ENCODE measurements at regions not wholly inside any gene's neighbourhood (a gene's known extent, or its start where the extent isn't known, plus 50 kb on each side); places are given as distances from the start of the nearest gene placed in this dataset.

DNA sequence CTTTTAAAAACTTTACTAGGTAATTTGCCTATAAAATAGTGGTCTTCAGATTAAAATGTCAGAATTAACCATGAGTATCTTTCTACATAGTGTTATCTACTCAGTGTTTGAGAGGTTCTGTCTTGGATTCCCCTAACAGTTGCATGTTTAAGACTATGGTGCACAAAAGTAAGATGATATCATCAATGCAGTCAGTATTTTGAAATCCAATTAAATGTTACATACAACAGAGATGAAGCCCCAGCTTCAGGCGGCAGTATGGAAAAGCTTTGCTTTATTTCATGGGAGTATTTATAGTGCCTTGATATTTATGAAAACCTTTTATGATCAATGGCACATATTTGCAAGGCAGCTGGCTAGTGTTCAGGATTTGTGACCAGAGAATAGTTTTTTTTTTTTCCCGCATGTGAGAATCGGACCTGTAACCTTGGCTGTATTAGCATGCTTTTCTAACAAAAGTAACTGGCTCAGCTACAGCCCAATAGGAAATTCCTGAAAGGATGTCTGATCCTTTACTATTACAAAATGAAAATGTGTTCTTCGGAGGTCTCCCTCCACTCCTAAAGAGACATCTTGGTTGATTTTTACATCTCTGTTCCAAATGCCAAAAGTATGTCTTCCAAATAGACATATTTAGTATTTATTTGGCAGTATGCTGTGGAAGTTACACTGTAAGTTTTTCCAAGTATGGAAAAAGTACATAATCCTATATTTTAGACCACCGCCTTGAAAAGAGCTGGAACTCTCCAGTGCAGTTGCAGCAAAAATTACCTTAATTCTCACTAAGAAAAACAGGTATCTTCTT, 319.3 kb upstream of the UBE2E3 start:
- no peak for DNase-seq (ENCODE audit: low read depth, low spot score)

DNA sequence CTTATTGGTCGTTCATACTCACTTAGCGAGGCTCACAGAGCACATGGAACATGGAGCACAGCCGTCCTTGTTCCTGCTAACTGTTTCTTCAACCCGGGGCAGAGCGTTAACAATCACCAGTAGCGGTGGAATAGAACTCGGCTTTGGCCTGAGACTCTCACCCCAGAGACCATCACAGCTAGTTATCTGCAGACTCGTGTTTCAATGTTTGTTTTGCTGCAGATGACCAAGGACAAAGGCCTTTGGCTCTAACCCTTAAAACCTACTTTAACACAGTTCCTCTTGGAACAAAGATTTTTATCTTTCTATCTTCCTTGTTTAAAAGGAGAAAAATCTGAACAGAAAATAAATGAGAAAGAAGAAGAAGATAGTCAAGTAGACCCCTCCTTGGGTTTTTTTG, 320.2 kb upstream of the UBE2E3 start:
- no peak for DNase-seq (ENCODE audit: low read depth, low spot score)

- DNase-seq (ENCODE audit: low read depth, low spot score): no peak
Measured at GRCh38 chr2:180657054-180657453, 323.4 kb upstream of the UBE2E3 start.

DNA sequence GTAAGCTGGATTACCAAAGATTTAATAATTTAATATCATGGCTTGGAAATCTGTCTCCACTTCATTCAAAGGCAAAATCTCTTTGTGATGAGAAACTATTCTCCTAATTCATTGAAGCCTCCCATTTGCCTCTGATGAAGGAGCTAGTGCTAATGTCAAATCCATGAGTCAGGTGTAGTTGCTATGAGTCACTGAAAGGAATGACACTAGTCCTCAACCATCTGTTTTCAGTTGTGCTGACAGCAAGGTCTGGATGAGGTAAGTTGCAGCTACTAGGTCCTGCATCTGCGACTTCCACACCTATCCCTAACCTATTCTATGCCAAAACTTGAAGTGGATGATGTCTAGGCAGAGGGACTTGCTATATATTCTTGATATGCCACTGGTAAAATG, 324.0 kb upstream of the UBE2E3 start:
- no peak for DNase-seq (ENCODE audit: low read depth, low spot score)

GRCh38 chr2:180655842-180656454, 324.5 kb upstream of the UBE2E3 start:
- DNase-seq (ENCODE audit: low read depth, low spot score): no peak

DNA sequence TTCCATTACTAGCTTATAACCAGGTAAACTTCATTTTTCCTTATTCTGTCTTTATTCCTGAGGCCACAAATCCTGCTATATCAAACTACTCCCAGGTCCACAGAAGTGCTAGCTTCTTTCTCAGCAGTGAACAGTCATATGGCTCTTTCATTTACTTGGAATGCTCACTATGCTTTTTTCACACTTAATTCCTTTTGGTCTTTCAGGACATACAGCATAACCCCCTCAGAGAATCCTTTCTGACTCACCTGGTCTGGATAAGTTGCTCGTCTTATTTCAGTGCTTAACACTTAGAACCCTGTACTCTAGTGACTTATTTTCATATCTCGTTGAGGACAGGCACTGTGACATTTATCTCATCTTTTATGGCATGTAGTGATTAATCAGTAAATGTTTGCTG, 325.0 kb upstream of the UBE2E3 start:
- DNase-seq (ENCODE audit: low read depth, low spot score): no peak

GRCh38 chr2:180653481-180653880, 326.9 kb upstream of the UBE2E3 start:
- DNase-seq (ENCODE audit: low read depth, low spot score): no peak

- DNase-seq (ENCODE audit: low read depth, low spot score): no peak
Measured at GRCh38 chr2:180652794-180653193, 327.6 kb upstream of the UBE2E3 start.

- no peak for DNase-seq (ENCODE audit: low read depth, low spot score)
Measured at GRCh38 chr2:180651596-180651995, 328.8 kb upstream of the UBE2E3 start.

DNA sequence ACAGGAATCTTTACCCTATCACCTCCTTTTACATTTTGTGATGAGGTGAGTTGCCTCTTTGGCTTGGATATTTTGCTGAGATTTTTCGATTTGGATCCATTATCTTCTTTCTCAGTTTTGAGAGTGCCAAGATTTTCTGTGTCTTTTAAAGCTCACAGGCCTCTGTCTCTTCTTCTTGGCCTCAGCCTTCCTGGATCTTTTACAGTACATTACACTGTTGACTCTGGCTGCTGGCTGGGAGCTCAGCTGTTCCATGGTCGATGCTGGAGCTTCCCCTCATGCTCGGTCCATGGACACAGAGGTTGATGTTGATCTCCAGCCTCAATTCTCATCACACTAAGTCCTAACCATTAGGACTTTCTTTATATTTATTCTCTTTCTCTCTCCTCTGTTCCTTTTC, 332.8 kb upstream of the UBE2E3 start:
- no peak for DNase-seq (ENCODE audit: low read depth, low spot score)

DNA sequence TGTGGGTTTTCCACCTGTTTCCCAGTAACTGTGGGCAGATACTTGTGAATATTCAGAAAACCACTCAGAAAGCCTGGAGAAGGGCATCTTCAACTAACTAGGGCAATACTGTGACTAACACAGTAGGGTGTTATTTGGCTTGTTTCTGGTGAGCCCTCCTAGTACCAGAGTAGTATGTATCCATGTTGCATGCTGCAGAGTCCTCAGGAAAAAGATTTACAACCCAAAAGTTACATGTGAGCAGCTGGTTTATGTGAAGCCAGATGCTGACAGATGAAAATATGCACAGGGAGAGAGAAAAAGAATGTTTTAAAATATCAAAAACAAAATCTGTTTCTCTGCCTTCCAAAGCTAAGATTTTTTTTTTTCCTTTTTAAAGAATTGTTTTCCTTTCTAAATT, 333.2 kb upstream of the UBE2E3 start:
- no peak for DNase-seq (ENCODE audit: low read depth, low spot score)

- DNase-seq (ENCODE audit: low read depth, low spot score): no peak
Measured at GRCh38 chr2:180646756-180647155, 333.6 kb upstream of the UBE2E3 start.

- no peak for DNase-seq (ENCODE audit: low read depth, low spot score)
Measured at GRCh38 chr2:180644709-180645108, 335.7 kb upstream of the UBE2E3 start.

- DNase-seq (ENCODE audit: low read depth, low spot score): no peak
Measured at GRCh38 chr2:180630756-180631155, 349.6 kb upstream of the UBE2E3 start.

GRCh38 chr2:180625006-180625844, 355.2 kb upstream of the UBE2E3 start:
- peak; percentile 24 for DNase-seq (ENCODE audit: low read depth, low spot score)

DNA sequence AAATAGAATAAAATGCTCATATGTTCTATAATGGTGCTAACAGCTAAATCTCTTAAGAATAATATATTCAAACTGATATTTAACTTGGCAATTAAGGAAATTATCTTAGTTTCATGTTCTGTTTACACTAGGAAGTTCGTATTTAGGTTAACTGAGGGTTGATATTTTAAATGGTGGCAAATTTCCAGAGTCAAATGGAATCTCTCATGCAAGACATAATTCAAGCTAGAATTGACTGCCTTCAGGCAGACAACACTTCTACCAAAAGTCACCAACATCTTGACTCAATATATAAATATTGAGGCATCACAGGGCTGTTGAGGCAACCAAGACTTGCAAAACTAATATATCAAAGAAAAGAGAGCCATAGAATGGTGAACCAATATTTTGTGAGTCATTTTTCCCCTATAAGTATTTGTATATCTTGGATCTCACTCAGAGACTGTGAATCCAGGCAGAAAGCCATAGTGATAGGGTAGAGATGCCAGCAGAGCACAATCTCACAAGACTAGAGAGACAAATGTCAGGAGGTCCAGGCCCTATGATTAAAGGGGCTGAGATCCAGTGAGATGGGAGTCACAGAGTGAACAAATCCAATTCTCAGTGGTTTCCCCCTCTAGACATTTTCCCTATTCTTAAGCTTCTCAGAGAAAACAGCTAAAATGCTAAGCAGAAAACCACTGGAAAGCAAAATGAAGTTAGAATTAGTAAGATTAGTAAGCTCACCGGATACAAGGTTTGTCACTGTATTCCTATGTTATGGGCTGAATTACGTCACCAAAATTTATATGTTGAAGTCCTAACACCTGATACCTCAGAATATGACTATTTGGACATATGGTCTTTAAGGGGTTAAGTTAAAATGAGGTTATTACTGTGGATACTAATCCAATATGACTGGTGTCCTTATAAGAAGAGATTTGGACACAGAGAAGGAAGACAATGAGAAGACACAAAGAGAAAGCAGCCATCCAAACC, 358.2 kb upstream of the UBE2E3 start:
- no peak for DNase-seq (ENCODE audit: low read depth, low spot score)

DNA sequence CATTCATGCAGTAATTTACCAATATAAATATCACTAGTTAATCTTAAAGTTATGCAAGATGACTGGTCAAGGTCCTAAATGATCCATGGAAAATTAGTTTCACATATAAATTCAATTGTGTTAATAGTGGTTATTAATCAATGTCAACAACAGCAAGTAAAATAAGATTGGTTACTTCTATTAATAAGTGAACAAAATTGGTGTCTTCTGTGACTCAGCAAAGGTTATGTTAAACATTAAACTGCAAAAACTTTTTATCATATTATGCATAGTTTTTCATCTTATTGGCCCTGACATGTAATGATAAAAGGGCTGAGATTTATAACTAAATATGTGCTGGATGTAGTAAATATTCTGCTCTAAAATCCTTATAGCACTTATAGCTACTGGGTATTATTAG, 359.0 kb upstream of the UBE2E3 start:
- no peak for DNase-seq (ENCODE audit: low read depth, low spot score)

- DNase-seq (ENCODE audit: low read depth, low spot score): no peak
Measured at GRCh38 chr2:180618570-180618969, 361.8 kb upstream of the UBE2E3 start.

GRCh38 chr2:180614776-180615175, 365.6 kb upstream of the UBE2E3 start:
- DNase-seq (ENCODE audit: low read depth, low spot score): no peak

DNA sequence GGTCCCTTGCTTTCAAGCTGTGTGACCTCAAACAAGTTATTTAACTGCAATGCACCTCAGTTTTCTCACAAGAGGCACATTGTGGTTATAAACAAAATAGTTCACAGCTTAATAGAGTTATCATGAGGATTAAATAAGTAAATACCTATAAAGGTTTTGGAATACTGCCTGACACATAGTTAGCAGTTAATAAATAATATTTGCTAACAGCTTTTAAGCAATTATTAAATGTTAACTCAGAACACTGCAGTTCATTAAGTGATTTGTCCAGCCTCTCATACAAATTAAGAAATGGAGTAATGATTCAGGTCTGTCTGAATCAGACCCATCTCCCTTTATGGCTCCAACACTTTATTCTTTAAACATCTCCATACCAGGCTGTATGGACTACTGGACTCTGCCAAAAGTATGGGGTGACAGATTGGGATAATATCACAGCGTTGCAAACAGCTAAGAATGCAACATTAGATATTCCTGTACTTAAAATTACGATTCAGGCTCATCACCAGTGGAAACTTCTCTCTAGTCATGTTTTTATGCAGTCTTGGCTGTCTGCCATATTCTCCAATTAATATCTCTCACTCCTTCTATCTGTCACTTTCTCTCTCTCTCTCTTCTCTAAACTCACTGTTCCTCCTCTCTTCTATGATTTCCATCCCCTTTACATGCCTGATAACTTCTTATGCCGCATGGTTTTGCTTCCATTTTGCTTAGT, 370.6 kb upstream of the UBE2E3 start:
- DNase-seq (ENCODE audit: low read depth, low spot score): no peak
